Liver (tissue), 8 donors: ENCODE measurements at regions not wholly inside any gene's neighbourhood (a gene's known extent, or its start where the extent isn't known, plus 50 kb on each side); places are given as distances from the start of the nearest gene placed in this dataset.

Experiments used
- DNase-seq: peaks from one replicate; pipeline ENCODE4 v3.0.0-alpha.2; 2017; ENCODE audit warnings: low spot score
- H3K27ac ChIP-seq, 2 donors: one replicate each; pipeline ENCODE4 v1.7.0; 2013; ENCODE audit warnings: inconsistent platforms in 2 of 2, low read length in 2 of 2, control low read depth in 1 of 2, low read depth in 1 of 2, mild to moderate bottlenecking in 1 of 2
- H3K27me3 ChIP-seq, 4 donors: one replicate each; pipeline versions ENCODE4 v1.6.1 to v1.7.0; 2013; ENCODE audit warnings: low read length in 3 of 4, inconsistent platforms in 1 of 4, mild to moderate bottlenecking in 1 of 4, moderate library complexity in 1 of 4; ENCODE audit not compliant: control insufficient read depth in 4 of 4, insufficient read depth in 4 of 4
- H3K36me3 ChIP-seq, 4 donors: one replicate each; pipeline versions ENCODE4 v1.6.1 to v1.7.0; 2013; ENCODE audit warnings: low read length in 3 of 4, mild to moderate bottlenecking in 3 of 4, low read depth in 1 of 4, moderate library complexity in 1 of 4; ENCODE audit not compliant: control insufficient read depth in 4 of 4, insufficient read depth in 3 of 4
- H3K4me1 ChIP-seq, 4 donors: one replicate each; pipeline versions ENCODE4 v1.6.1 to v1.7.0; 2013; ENCODE audit warnings: low read length in 3 of 4, mild to moderate bottlenecking in 3 of 4, moderate library complexity in 1 of 4; ENCODE audit not compliant: control insufficient read depth in 4 of 4, insufficient read depth in 4 of 4
- H3K4me3 ChIP-seq, 3 donors: one replicate each; pipeline versions ENCODE4 v1.6.1 to v1.7.0; 2013; ENCODE audit warnings: low read length in 3 of 3, control low read depth in 1 of 3, low read depth in 1 of 3, mild to moderate bottlenecking in 1 of 3
- H3K9ac ChIP-seq, 2 donors: one replicate each; pipeline ENCODE4 v1.7.0; 2013; ENCODE audit warnings: low read length in 2 of 2, mild to moderate bottlenecking in 2 of 2, moderate library complexity in 2 of 2, control low read depth in 1 of 2, low read depth in 1 of 2
- H3K9me3 ChIP-seq, 4 donors: one replicate each; pipeline versions ENCODE4 v1.6.1 to v1.7.0; 2013; ENCODE audit warnings: low read length in 3 of 4; ENCODE audit not compliant: control insufficient read depth in 4 of 4
- ATF3 ChIP-seq: IDR thresholded peaks from 2 replicates; pipeline ENCODE4 v1.6.1; 2016; ENCODE audit warnings: antibody characterized with exemption
- CTCF ChIP-seq: fragments of 150-350 bp; IDR thresholded peaks from 2 replicates; pipeline ENCODE4 v1.5.1; 2017; ENCODE audit warnings: improper control_type of control experiment, low read depth, low read length; ENCODE audit not compliant: missing input control
- EGR1 ChIP-seq, 2 donors: IDR thresholded peaks; 2 replicates each; pipeline ENCODE4 v1.6.1; 2016 to 2018; ENCODE audit warnings: antibody characterized with exemption in 2 of 2, low read depth in 2 of 2
- FOXA1 ChIP-seq: IDR thresholded peaks from 2 replicates; pipeline ENCODE4 v1.6.1; 2016; ENCODE audit warnings: antibody characterized with exemption
- FOXA2 ChIP-seq: IDR thresholded peaks from 2 replicates; pipeline ENCODE4 v1.6.1; 2016; ENCODE audit warnings: antibody characterized with exemption
- GABPA ChIP-seq, 2 donors: IDR thresholded peaks in 1 of 2; conservative IDR thresholded peaks in 1 of 2; 2 replicates each; pipeline ENCODE4 v1.6.1; 2016; ENCODE audit warnings: antibody characterized with exemption in 2 of 2, mild to moderate bottlenecking in 1 of 2, moderate library complexity in 1 of 2
- HNF4A ChIP-seq, 2 donors: conservative IDR thresholded peaks; 2 replicates each; pipeline ENCODE4 v1.6.1; 2016; ENCODE audit warnings: antibody characterized with exemption in 2 of 2, mild to moderate bottlenecking in 2 of 2
- HNF4G ChIP-seq: IDR thresholded peaks from 2 replicates; pipeline ENCODE4 v1.6.1; 2016; ENCODE audit warnings: antibody characterized with exemption
- JUND ChIP-seq, 2 donors: IDR thresholded peaks; 2 replicates each; pipeline ENCODE4 v1.6.1; 2016; ENCODE audit warnings: antibody characterized with exemption in 2 of 2
- MAX ChIP-seq: IDR thresholded peaks from 2 replicates; pipeline ENCODE4 v1.6.1; 2016; ENCODE audit warnings: antibody characterized with exemption
- NR2F2 ChIP-seq: IDR thresholded peaks from 2 replicates; pipeline ENCODE4 v1.6.1; 2016; ENCODE audit warnings: antibody characterized with exemption
- RAD21 ChIP-seq, 2 donors: IDR thresholded peaks; 2 replicates each; pipeline ENCODE4 v1.6.1; 2016; ENCODE audit warnings: antibody characterized with exemption in 2 of 2, mild to moderate bottlenecking in 2 of 2
- RXRA ChIP-seq, 2 donors: IDR thresholded peaks; 2 replicates each; pipeline ENCODE4 v1.6.1; 2017 to 2018; ENCODE audit warnings: antibody characterized with exemption in 2 of 2, mild to moderate bottlenecking in 1 of 2
- SP1 ChIP-seq: IDR thresholded peaks from 2 replicates; pipeline ENCODE4 v1.6.1; 2018; ENCODE audit warnings: antibody characterized with exemption, mild to moderate bottlenecking
- TAF1 ChIP-seq: conservative IDR thresholded peaks from 2 replicates; pipeline ENCODE4 v1.6.1; 2016; ENCODE audit warnings: antibody characterized with exemption, mild to moderate bottlenecking
- ZBTB33 ChIP-seq: IDR thresholded peaks from 2 replicates; pipeline ENCODE4 v1.6.1; 2016; ENCODE audit warnings: antibody characterized with exemption
- WGBS: extraction: QIAGEN DNeasy Blood & Tissue Kit; methylation state at CpG from one replicate; pipeline ENCODE4 v1.1.7; 2013; 5-methylcytosine and 5-hydroxymethylcytosine counted together
- TF ChIP-seq, protein P1 (sequence below): IDR thresholded peaks from 2 replicates; pipeline ENCODE4 v1.6.1; 2016; ENCODE audit warnings: antibody characterized with exemption, mild to moderate bottlenecking
- donor health status: healthy.
- donor health status: healthy.
- donor health status: healthy.
- donor health status: healthy.
- donor health status: healthy.

- Histone ChIP-seq H3K4me3 (no peak overlapping the region), H3K27ac (no peak overlapping the region), H3K9me3 (no peaks in the 10 kb centered on the region), H3K9ac (no peak overlapping the region), H3K27me3 (no peaks in the 10 kb centered on the region), H3K4me1 (peaks cover 0 to 6% (median 4%) of the 10 kb centered on the region in 4 donors), H3K36me3 (no peaks in the 10 kb centered on the region)
- TF ChIP-seq GABPA (IDR thresholded peaks at IDR 0.05 in 1 of 2, conservative IDR thresholded peaks at IDR 0.05 in 1 of 2) (no peak), SP1 (no peak), ATF3 (no peak), RAD21 (IDR thresholded peaks at IDR 0.05) (no peak), ZBTB33 (no peak), JUND (IDR thresholded peaks at IDR 0.05) (no peak), NR2F2 (no peak), HNF4A (conservative IDR thresholded peaks at IDR 0.05) (no peak), HNF4G (no peak), EGR1 (IDR thresholded peaks at IDR 0.05; ENCODE audit: low read depth in 2 of 2) (no peak), TAF1 (no peak), RXRA (IDR thresholded peaks at IDR 0.05) (no peak), MAX (no peak)
- TF ChIP-seq, protein P1, sequence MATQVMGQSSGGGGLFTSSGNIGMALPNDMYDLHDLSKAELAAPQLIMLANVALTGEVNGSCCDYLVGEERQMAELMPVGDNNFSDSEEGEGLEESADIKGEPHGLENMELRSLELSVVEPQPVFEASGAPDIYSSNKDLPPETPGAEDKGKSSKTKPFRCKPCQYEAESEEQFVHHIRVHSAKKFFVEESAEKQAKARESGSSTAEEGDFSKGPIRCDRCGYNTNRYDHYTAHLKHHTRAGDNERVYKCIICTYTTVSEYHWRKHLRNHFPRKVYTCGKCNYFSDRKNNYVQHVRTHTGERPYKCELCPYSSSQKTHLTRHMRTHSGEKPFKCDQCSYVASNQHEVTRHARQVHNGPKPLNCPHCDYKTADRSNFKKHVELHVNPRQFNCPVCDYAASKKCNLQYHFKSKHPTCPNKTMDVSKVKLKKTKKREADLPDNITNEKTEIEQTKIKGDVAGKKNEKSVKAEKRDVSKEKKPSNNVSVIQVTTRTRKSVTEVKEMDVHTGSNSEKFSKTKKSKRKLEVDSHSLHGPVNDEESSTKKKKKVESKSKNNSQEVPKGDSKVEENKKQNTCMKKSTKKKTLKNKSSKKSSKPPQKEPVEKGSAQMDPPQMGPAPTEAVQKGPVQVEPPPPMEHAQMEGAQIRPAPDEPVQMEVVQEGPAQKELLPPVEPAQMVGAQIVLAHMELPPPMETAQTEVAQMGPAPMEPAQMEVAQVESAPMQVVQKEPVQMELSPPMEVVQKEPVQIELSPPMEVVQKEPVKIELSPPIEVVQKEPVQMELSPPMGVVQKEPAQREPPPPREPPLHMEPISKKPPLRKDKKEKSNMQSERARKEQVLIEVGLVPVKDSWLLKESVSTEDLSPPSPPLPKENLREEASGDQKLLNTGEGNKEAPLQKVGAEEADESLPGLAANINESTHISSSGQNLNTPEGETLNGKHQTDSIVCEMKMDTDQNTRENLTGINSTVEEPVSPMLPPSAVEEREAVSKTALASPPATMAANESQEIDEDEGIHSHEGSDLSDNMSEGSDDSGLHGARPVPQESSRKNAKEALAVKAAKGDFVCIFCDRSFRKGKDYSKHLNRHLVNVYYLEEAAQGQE, result no peak
- 87% methylated on average over 3 of the region's 3 CpGs for WGBS
- no peak for DNase-seq
These were observed 83.4 kb upstream of the NEGR1 start for GRCh38 chr1:72365693-72366092.

DNA sequence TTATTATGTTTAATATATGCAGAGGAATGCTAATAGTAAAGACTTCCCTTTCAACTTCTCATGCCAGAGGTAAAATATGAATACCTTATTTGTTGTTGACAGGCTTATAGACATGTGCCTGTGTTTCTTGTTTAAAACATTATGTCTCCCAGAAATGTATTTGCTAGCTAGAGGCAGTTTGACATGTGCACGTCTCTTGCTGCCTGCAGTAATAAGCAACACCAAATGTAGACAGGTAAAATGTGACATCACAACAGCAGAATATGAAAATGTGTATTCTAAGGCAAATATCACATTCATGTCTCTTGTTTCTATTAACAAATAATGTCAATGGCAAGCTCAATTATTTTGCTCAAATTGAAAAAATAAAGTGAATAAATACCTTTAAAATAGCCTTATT is 80.2 kb upstream of the NEGR1 start:
- no peak overlapping the region for H3K9ac ChIP-seq
- no peak overlapping the region for H3K4me3 ChIP-seq
- TF ChIP-seq MAX (no peak), EGR1 (IDR thresholded peaks at IDR 0.05; ENCODE audit: low read depth in 2 of 2) (no peak), GABPA (IDR thresholded peaks at IDR 0.05 in 1 of 2, conservative IDR thresholded peaks at IDR 0.05 in 1 of 2) (no peak), FOXA1 (no peak), ATF3 (no peak), ZBTB33 (no peak), TAF1 (no peak), HNF4G (no peak), SP1 (no peak), FOXA2 (no peak), CTCF (no peak), HNF4A (conservative IDR thresholded peaks at IDR 0.05) (no peak), RAD21 (IDR thresholded peaks at IDR 0.05) (no peak), NR2F2 (no peak)
- TF ChIP-seq, protein P1, result no peak
- H3K36me3 ChIP-seq, result no peaks in the 10 kb centered on the region
- no peak overlapping the region for H3K27ac ChIP-seq
- no peak for DNase-seq
- H3K4me1 ChIP-seq, result peaks cover 0 to 6% (median 4%) of the 10 kb centered on the region in 4 donors
- H3K27me3 ChIP-seq, result no peaks in the 10 kb centered on the region
- 75% methylated on average over 1 of the region's 1 CpG for WGBS
- H3K9me3 ChIP-seq, result no peaks in the 10 kb centered on the region
